SK-N-SH (cell line): ENCODE measurements at regions not wholly inside any gene's neighbourhood (a gene's known extent, or its start where the extent isn't known, plus 50 kb on each side); places are given as distances from the start of the nearest gene placed in this dataset.

Experiments
- CTCF ChIA-PET: fragments of 300-600, 350-600 bp; formaldehyde crosslinking; extraction: SDS; loops from one replicate; lab custom pipeline; 2021; lab: Yijun Ruan, JAX
- POLR2A ChIA-PET: fragments of 350-600 bp; sonication (Branson Sonifier 250); formaldehyde crosslinking; extraction: SDS; loops from one replicate; lab custom pipeline; 2020; ENCODE audit warnings: antibody characterized with exemption, inconsistent platforms; lab: Yijun Ruan, JAX
- DNase-seq: peaks from one replicate; pipeline ENCODE4 v3.0.0; 2012
- H2AFZ ChIP-seq: fragments of 200-600 bp; sonication (generic); 2 replicates; pipeline ENCODE4 v1.8.1; 2016; ENCODE audit warnings: antibody characterized with exemption, mild to moderate bottlenecking, low read depth
- H3F3A ChIP-seq: fragments of 200-600 bp; sonication (generic); replicated peaks from 2 replicates; pipeline ENCODE3; 2016; ENCODE audit warnings: antibody characterized with exemption, mild to moderate bottlenecking; ENCODE audit not compliant: insufficient read depth
- H3K27ac ChIP-seq, 2 experiments: fragments of 200-500 bp in 1 of 2; fragments of 200-600 bp in 1 of 2; sonication (Bioruptor generic) in 1 of 2; sonication (generic), shearing (Covaris generic) in 1 of 2; 2 replicates each; pipeline versions ENCODE4 v1.5.1 to v1.6.1; 2014 to 2016; ENCODE audit warnings: low read depth in 2 of 2, inconsistent platforms in 1 of 2, low read length in 1 of 2, mild to moderate bottlenecking in 1 of 2, mixed read lengths in 1 of 2
- H3K27me3 ChIP-seq: fragments of 200-600 bp; sonication (generic), shearing (Covaris generic); 2 replicates; pipeline ENCODE4 v1.6.1; 2016; ENCODE audit warnings: mixed run types; ENCODE audit not compliant: insufficient read depth
- H3K36me3 ChIP-seq, 2 experiments: fragments of 200-500 bp in 1 of 2; fragments of 200-600 bp in 1 of 2; sonication (Bioruptor generic) in 1 of 2; sonication (generic) in 1 of 2; replicated peaks in 1 of 2; 2 replicates each; pipeline versions ENCODE3 to v1.5.1; 2014 to 2016; ENCODE audit warnings: low read length in 1 of 2, mild to moderate bottlenecking in 1 of 2; ENCODE audit not compliant: insufficient read depth in 2 of 2, control insufficient read depth in 1 of 2
- H3K4me1 ChIP-seq, 2 experiments: fragments of 200-500 bp in 1 of 2; fragments of 200-600 bp in 1 of 2; sonication (Bioruptor generic) in 1 of 2; sonication (generic), shearing (Covaris generic) in 1 of 2; 2 replicates each; pipeline versions ENCODE4 v1.5.1 to v1.6.1; 2014 to 2016; ENCODE audit warnings: low read depth in 1 of 2, low read length in 1 of 2, mixed run types in 1 of 2; ENCODE audit not compliant: insufficient read depth in 2 of 2, control insufficient read depth in 1 of 2
- H3K4me2 ChIP-seq: fragments of 200-600 bp; sonication (generic), shearing (Covaris generic); 2 replicates; pipeline ENCODE4 v1.6.1; 2017; ENCODE audit warnings: mixed run types
- H3K4me3 ChIP-seq, 2 experiments: fragments of 200-500 bp in 1 of 2; fragments of 200-600 bp in 1 of 2; sonication (Bioruptor generic) in 1 of 2; sonication (generic), shearing (Covaris generic) in 1 of 2; 2 replicates each; pipeline versions ENCODE4 v1.5.1 to v1.8.1; 2014 to 2016; ENCODE audit warnings: low read depth in 2 of 2, inconsistent platforms in 1 of 2, low read length in 1 of 2, mild to moderate bottlenecking in 1 of 2, mixed read lengths in 1 of 2, moderate library complexity in 1 of 2
- H3K79me2 ChIP-seq: fragments of 200-600 bp; sonication (generic); 2 replicates; pipeline ENCODE4 v1.8.1; 2017; ENCODE audit warnings: mild to moderate bottlenecking; ENCODE audit not compliant: insufficient read depth
- H3K9ac ChIP-seq: fragments of 200-600 bp; sonication (generic); 2 replicates; pipeline ENCODE4 v1.6.1; 2017; ENCODE audit warnings: mixed run types
- H3K9me2 ChIP-seq: fragments of 200-600 bp; sonication (generic); 2 replicates; pipeline ENCODE4 v1.6.1; 2017; ENCODE audit warnings: mixed run types
- H3K9me3 ChIP-seq: fragments of 200-600 bp; sonication (generic); 2 replicates; pipeline ENCODE4 v1.6.1; 2017; ENCODE audit warnings: mixed run types, mild to moderate bottlenecking, moderate library complexity
- H4K20me1 ChIP-seq: fragments of 200-600 bp; sonication (generic); 2 replicates; pipeline ENCODE4 v1.6.1; 2017; ENCODE audit warnings: mild to moderate bottlenecking, mixed run types; ENCODE audit not compliant: insufficient read depth
- CHD2 ChIP-seq: fragments of 150-350 bp; IDR thresholded peaks from 2 replicates; pipeline ENCODE4 v1.6.1; 2018; ENCODE audit warnings: low read length; ENCODE audit not compliant: partially characterized antibody
- FOXJ3 ChIP-seq: sonication (generic); formaldehyde crosslinking; IDR thresholded peaks from 2 replicates; pipeline ENCODE4 v1.5.1; 2020; ENCODE audit warnings: mild to moderate bottlenecking, missing genetic modification reagents
- FOXM1 ChIP-seq: IDR thresholded peaks from 2 replicates; pipeline ENCODE4 v1.4.0; 2012; ENCODE audit warnings: low read depth, mild to moderate bottlenecking
- GABPA ChIP-seq: IDR thresholded peaks from 2 replicates; pipeline ENCODE4 v1.4.0; 2012; ENCODE audit warnings: low read depth, mild to moderate bottlenecking
- JUND ChIP-seq: IDR thresholded peaks from 2 replicates; pipeline ENCODE4 v1.4.0; 2012
- MAX ChIP-seq: IDR thresholded peaks from 2 replicates; pipeline ENCODE4 v1.4.0; 2012; ENCODE audit warnings: low read depth
- MXI1 ChIP-seq: IDR thresholded peaks from 2 replicates; pipeline ENCODE4 v1.6.1; 2012; ENCODE audit warnings: mild to moderate bottlenecking, low read depth, low read length, improper control_type of control experiment
- NRF1 ChIP-seq: IDR thresholded peaks from 2 replicates; pipeline ENCODE4 v1.6.1; 2012; ENCODE audit warnings: low read depth, mild to moderate bottlenecking, low read length
- POLR2AphosphoS5 ChIP-seq: IDR thresholded peaks from 2 replicates; pipeline ENCODE4 v1.6.1; 2012; ENCODE audit warnings: low read depth, low read length
- RCOR1 ChIP-seq: fragments of 150-350 bp; IDR thresholded peaks from 2 replicates; pipeline ENCODE4 v1.6.1; 2017; ENCODE audit warnings: antibody characterized with exemption, low read length
- RXRA ChIP-seq: IDR thresholded peaks from 2 replicates; pipeline ENCODE4 v1.4.0; 2012; ENCODE audit warnings: low read depth, mild to moderate bottlenecking, borderline replicate concordance
- SMC3 ChIP-seq: IDR thresholded peaks from 2 replicates; pipeline ENCODE4 v1.6.1; 2012; ENCODE audit warnings: low read depth, low read length, improper control_type of control experiment
- TEAD4 ChIP-seq: IDR thresholded peaks from 2 replicates; pipeline ENCODE4 v1.4.0; 2012; ENCODE audit warnings: mild to moderate bottlenecking, borderline replicate concordance; ENCODE audit not compliant: insufficient read depth
- USF1 ChIP-seq: IDR thresholded peaks from 2 replicates; pipeline ENCODE4 v1.4.0; 2012; ENCODE audit warnings: low read depth, borderline replicate concordance
- ZBTB33 ChIP-seq: IDR thresholded peaks from 2 replicates; pipeline ENCODE4 v1.4.0; 2012; ENCODE audit warnings: low read depth, borderline replicate concordance
- WGBS: methylation state at CpG from one replicate; pipeline ENCODE4 v1.1.6; 2017; ENCODE audit warnings: low lambda C conversion rate; 5-methylcytosine and 5-hydroxymethylcytosine counted together

- TF ChIP-seq USF1 (no peak), CHD2 (no peak), MAX (no peak)
- TF ChIP-seq, all 33 proteins: peak for 0
Measured at GRCh38 chr15:62641825-62642224, 400.7 kb upstream of the TPM1 start (continued).

- H3K36me3 ChIP-seq = no peaks in the 10 kb centered on the region
- H3K27me3 ChIP-seq = no peaks in the 10 kb centered on the region
- POLR2A ChIA-PET = no interaction called here
- TF ChIP-seq SMC3 (no peak), NRF1 (no peak), ZBTB33 (no peak), FOXJ3 (CRISPR knock-in tag) (no peak), TEAD4 (no peak), RCOR1 (no peak), POLR2AphosphoS5 (no peak), USF1 (no peak), CHD2 (no peak), FOXM1 (no peak), MXI1 (no peak), GABPA (no peak), JUND (no peak), MAX (no peak), RXRA (no peak)
- TF ChIP-seq, all 33 proteins: peak for 0
- peaks cover 10 to 30% of the 10 kb centered on the region in 2 experiments; a peak in 3 of 4 replicates for H3K4me1 ChIP-seq
- no peak for DNase-seq
- no peak overlapping the region for H2AFZ ChIP-seq
- no peaks in the 10 kb centered on the region for H3K9me3 ChIP-seq
- no peak overlapping the region for H3K4me2 ChIP-seq
- WGBS = 90% methylated on average over 4 of the region's 4 CpGs
- H4K20me1 ChIP-seq = no peaks in the 10 kb centered on the region
- CTCF ChIA-PET = interaction anchor here (0.8 to 0.9 kb wide), 2 partner anchors 20 to 252 kb away, joined by 3 read pairs; no protein-coding TSS in a partner anchor
- no peak overlapping the region for H3K4me3 ChIP-seq
- H3K27ac ChIP-seq = no peak overlapping the region
- no peak overlapping the region for H3K9ac ChIP-seq
- no peaks in the 10 kb centered on the region for H3K9me2 ChIP-seq
- peaks cover 9% of the 10 kb centered on the region for H3F3A ChIP-seq
- H3K79me2 ChIP-seq = no peaks in the 10 kb centered on the region; the same call in 1 of the 2 replicates
Measured at GRCh38 chr15:62643572-62643971, 399.0 kb upstream of the TPM1 start.
